DOHH2 (cell line): ENCODE measurements at regions not wholly inside any gene's neighbourhood (a gene's known extent, or its start where the extent isn't known, plus 50 kb on each side); places are given as distances from the start of the nearest gene placed in this dataset.

Experiments
- EZH2phosphoT487 ChIP-seq: fragments of 200-600 bp; sonication (generic); IDR thresholded peaks from 2 replicates; pipeline ENCODE4 v1.6.1; 2017; ENCODE audit warnings: borderline replicate concordance, mild to moderate bottlenecking, antibody characterized with exemption, low read length, moderate library complexity, mixed read lengths
- TF ChIP-seq, protein P1 (sequence below): fragments of 200-600 bp; sonication (generic); IDR thresholded peaks from one replicate; pipeline ENCODE4 v1.5.1; 2014; ENCODE audit warnings: antibody characterized with exemption, mild to moderate bottlenecking, low read depth, low read length; ENCODE audit not compliant: poor library complexity, severe bottlenecking

DNA sequence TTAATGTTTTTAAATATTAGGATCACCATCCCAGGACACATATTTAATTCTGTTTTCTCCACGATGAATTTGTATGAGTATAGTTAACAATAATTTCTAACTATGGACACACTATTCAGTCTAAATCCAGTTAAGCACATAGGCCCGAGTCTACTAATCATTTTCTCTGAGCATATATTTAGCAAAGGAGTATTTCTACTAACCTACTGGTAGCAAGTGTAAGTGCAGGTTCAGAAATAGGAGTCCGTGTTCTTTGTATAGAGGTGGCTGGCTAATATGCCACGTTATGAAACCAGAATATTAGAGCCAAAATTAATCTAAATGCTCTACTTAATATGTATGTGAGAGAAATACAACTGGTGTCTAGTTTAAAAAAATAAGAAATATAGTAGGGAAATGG is 416.6 kb upstream of the NXPH2 start:
- TF ChIP-seq, protein P1, sequence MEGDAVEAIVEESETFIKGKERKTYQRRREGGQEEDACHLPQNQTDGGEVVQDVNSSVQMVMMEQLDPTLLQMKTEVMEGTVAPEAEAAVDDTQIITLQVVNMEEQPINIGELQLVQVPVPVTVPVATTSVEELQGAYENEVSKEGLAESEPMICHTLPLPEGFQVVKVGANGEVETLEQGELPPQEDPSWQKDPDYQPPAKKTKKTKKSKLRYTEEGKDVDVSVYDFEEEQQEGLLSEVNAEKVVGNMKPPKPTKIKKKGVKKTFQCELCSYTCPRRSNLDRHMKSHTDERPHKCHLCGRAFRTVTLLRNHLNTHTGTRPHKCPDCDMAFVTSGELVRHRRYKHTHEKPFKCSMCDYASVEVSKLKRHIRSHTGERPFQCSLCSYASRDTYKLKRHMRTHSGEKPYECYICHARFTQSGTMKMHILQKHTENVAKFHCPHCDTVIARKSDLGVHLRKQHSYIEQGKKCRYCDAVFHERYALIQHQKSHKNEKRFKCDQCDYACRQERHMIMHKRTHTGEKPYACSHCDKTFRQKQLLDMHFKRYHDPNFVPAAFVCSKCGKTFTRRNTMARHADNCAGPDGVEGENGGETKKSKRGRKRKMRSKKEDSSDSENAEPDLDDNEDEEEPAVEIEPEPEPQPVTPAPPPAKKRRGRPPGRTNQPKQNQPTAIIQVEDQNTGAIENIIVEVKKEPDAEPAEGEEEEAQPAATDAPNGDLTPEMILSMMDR = no peak
- no peak for TF ChIP-seq EZH2phosphoT487
